Activated naive CD8-positive, alpha-beta T cell (primary cell): ENCODE measurements at regions not wholly inside any gene's neighbourhood (a gene's known extent, or its start where the extent isn't known, plus 50 kb on each side); places are given as distances from the start of the nearest gene placed in this dataset.

Experiments
- H3K27ac Mint-ChIP-seq: one replicate; pipeline ENCODE4 v1.8.0; 2021; ENCODE audit warnings: mixed read lengths
- H3K27me3 Mint-ChIP-seq: one replicate; pipeline ENCODE4 v1.8.0; 2021; ENCODE audit warnings: mixed read lengths
- H3K36me3 Mint-ChIP-seq: one replicate; pipeline ENCODE4 v1.8.0; 2021; ENCODE audit warnings: mixed read lengths
- H3K4me1 Mint-ChIP-seq: one replicate; pipeline ENCODE4 v1.8.0; 2021; ENCODE audit warnings: low read depth, mixed read lengths
- H3K4me3 Mint-ChIP-seq: one replicate; pipeline ENCODE4 v1.8.0; 2021; ENCODE audit warnings: mild to moderate bottlenecking, mixed read lengths
- H3K9me3 Mint-ChIP-seq: one replicate; pipeline ENCODE4 v1.8.0; 2021; ENCODE audit warnings: low read depth, mixed read lengths

GRCh38 chr12:115771065-115771464 is 506.4 kb downstream of the MED13L start:
- H3K27ac Mint-ChIP-seq, result no peak overlapping the region
- peaks cover 3% of the 10 kb centered on the region for H3K9me3 Mint-ChIP-seq
- H3K4me3 Mint-ChIP-seq, result no peak overlapping the region
- H3K27me3 Mint-ChIP-seq, result peaks cover 4% of the 10 kb centered on the region
- H3K36me3 Mint-ChIP-seq, result no peaks in the 10 kb centered on the region
- H3K4me1 Mint-ChIP-seq, result no peaks in the 10 kb centered on the region

GRCh38 chr12:115770643-115771042 is 506.9 kb downstream of the MED13L start:
- Mint-ChIP-seq H3K4me3 (no peak overlapping the region), H3K27me3 (peaks cover 5% of the 10 kb centered on the region), H3K36me3 (no peaks in the 10 kb centered on the region), H3K9me3 (peaks cover 3% of the 10 kb centered on the region), H3K27ac (no peak overlapping the region), H3K4me1 (no peaks in the 10 kb centered on the region)

GRCh38 chr12:115767916-115768315 is 509.6 kb downstream of the MED13L start:
- no peaks in the 10 kb centered on the region for H3K36me3 Mint-ChIP-seq
- H3K27ac Mint-ChIP-seq, result no peak overlapping the region
- H3K27me3 Mint-ChIP-seq, result peaks cover 7% of the 10 kb centered on the region

GRCh38 chr12:115763982-115764621 is 513.4 kb downstream of the MED13L start:
- H3K27ac Mint-ChIP-seq, result no peak overlapping the region
- H3K9me3 Mint-ChIP-seq, result peaks cover 3% of the 10 kb centered on the region
- H3K4me1 Mint-ChIP-seq, result no peaks in the 10 kb centered on the region
- H3K27me3 Mint-ChIP-seq, result peaks cover 9% of the 10 kb centered on the region
- H3K36me3 Mint-ChIP-seq, result no peaks in the 10 kb centered on the region
- H3K4me3 Mint-ChIP-seq, result no peak overlapping the region

More at GRCh38 chr12:115767916-115768315, 509.6 kb downstream of the MED13L start:
- no peaks in the 10 kb centered on the region for H3K4me1 Mint-ChIP-seq
- H3K9me3 Mint-ChIP-seq, result peaks cover 3% of the 10 kb centered on the region
- no peak overlapping the region for H3K4me3 Mint-ChIP-seq

- Mint-ChIP-seq H3K27ac (no peak overlapping the region), H3K27me3 (peaks cover 9% of the 10 kb centered on the region), H3K36me3 (no peaks in the 10 kb centered on the region), H3K9me3 (peaks cover 3% of the 10 kb centered on the region), H3K4me3 (no peak overlapping the region), H3K4me1 (no peaks in the 10 kb centered on the region)
These were observed 514.1 kb downstream of the MED13L start for GRCh38 chr12:115763376-115763775.

GRCh38 chr12:115762936-115763335 is 514.6 kb downstream of the MED13L start:
- Mint-ChIP-seq H3K4me1 (no peaks in the 10 kb centered on the region), H3K27ac (no peak overlapping the region), H3K4me3 (no peak overlapping the region), H3K9me3 (peaks cover 3% of the 10 kb centered on the region), H3K36me3 (no peaks in the 10 kb centered on the region), H3K27me3 (peaks cover 9% of the 10 kb centered on the region)

- Mint-ChIP-seq H3K27me3 (peaks cover 9% of the 10 kb centered on the region), H3K4me3 (no peak overlapping the region), H3K27ac (no peak overlapping the region), H3K9me3 (no peaks in the 10 kb centered on the region), H3K36me3 (no peaks in the 10 kb centered on the region), H3K4me1 (no peaks in the 10 kb centered on the region)
These were observed 515.7 kb downstream of the MED13L start for GRCh38 chr12:115761784-115762183.

GRCh38 chr12:115760231-115760630 is 517.3 kb downstream of the MED13L start:
- Mint-ChIP-seq H3K4me1 (no peaks in the 10 kb centered on the region), H3K9me3 (no peaks in the 10 kb centered on the region), H3K36me3 (no peaks in the 10 kb centered on the region), H3K4me3 (no peak overlapping the region), H3K27ac (no peak overlapping the region), H3K27me3 (peaks cover 5% of the 10 kb centered on the region)

GRCh38 chr12:115758877-115759620 is 518.4 kb downstream of the MED13L start:
- H3K4me3 Mint-ChIP-seq, result no peak overlapping the region

GRCh38 chr12:115758183-115758582 is 519.3 kb downstream of the MED13L start:
- H3K4me3 Mint-ChIP-seq, result no peak overlapping the region
- no peak overlapping the region for H3K27ac Mint-ChIP-seq
- H3K9me3 Mint-ChIP-seq, result no peaks in the 10 kb centered on the region
- no peaks in the 10 kb centered on the region for H3K4me1 Mint-ChIP-seq
- H3K36me3 Mint-ChIP-seq, result no peaks in the 10 kb centered on the region
- H3K27me3 Mint-ChIP-seq, result peaks cover 8% of the 10 kb centered on the region

More at GRCh38 chr12:115758877-115759620, 518.4 kb downstream of the MED13L start:
- H3K36me3 Mint-ChIP-seq, result no peaks in the 10 kb centered on the region
- peaks cover 8% of the 10 kb centered on the region for H3K27me3 Mint-ChIP-seq
- no peak overlapping the region for H3K27ac Mint-ChIP-seq
- H3K9me3 Mint-ChIP-seq, result no peaks in the 10 kb centered on the region
- H3K4me1 Mint-ChIP-seq, result no peaks in the 10 kb centered on the region

GRCh38 chr12:115756804-115757203 is 520.7 kb downstream of the MED13L start:
- H3K27me3 Mint-ChIP-seq, result peaks cover 10% of the 10 kb centered on the region
- no peaks in the 10 kb centered on the region for H3K9me3 Mint-ChIP-seq
- H3K4me1 Mint-ChIP-seq, result no peaks in the 10 kb centered on the region
- H3K4me3 Mint-ChIP-seq, result no peak overlapping the region
- H3K27ac Mint-ChIP-seq, result no peak overlapping the region
- no peaks in the 10 kb centered on the region for H3K36me3 Mint-ChIP-seq

- no peak overlapping the region for H3K4me3 Mint-ChIP-seq
- H3K36me3 Mint-ChIP-seq, result no peaks in the 10 kb centered on the region
- H3K27ac Mint-ChIP-seq, result no peak overlapping the region
- H3K9me3 Mint-ChIP-seq, result no peaks in the 10 kb centered on the region
- peaks cover 10% of the 10 kb centered on the region for H3K27me3 Mint-ChIP-seq
- H3K4me1 Mint-ChIP-seq, result no peaks in the 10 kb centered on the region
These were observed 521.2 kb downstream of the MED13L start for GRCh38 chr12:115756271-115756670.

GRCh38 chr12:115755725-115756085 is 521.8 kb downstream of the MED13L start:
- Mint-ChIP-seq H3K36me3 (no peaks in the 10 kb centered on the region), H3K4me3 (no peak overlapping the region), H3K4me1 (no peaks in the 10 kb centered on the region), H3K9me3 (no peaks in the 10 kb centered on the region), H3K27me3 (peaks cover 7% of the 10 kb centered on the region), H3K27ac (no peak overlapping the region)

GRCh38 chr12:115755061-115755724 is 522.3 kb downstream of the MED13L start:
- no peaks in the 10 kb centered on the region for H3K9me3 Mint-ChIP-seq
- no peaks in the 10 kb centered on the region for H3K36me3 Mint-ChIP-seq
- no peak overlapping the region for H3K27ac Mint-ChIP-seq
- peaks cover 7% of the 10 kb centered on the region for H3K27me3 Mint-ChIP-seq
- H3K4me3 Mint-ChIP-seq, result no peak overlapping the region
- no peaks in the 10 kb centered on the region for H3K4me1 Mint-ChIP-seq

GRCh38 chr12:115752913-115753726 is 524.4 kb downstream of the MED13L start:
- H3K27ac Mint-ChIP-seq, result no peak overlapping the region
- peaks cover 7% of the 10 kb centered on the region for H3K27me3 Mint-ChIP-seq
- H3K4me3 Mint-ChIP-seq, result no peak overlapping the region
- H3K4me1 Mint-ChIP-seq, result no peaks in the 10 kb centered on the region
- no peaks in the 10 kb centered on the region for H3K36me3 Mint-ChIP-seq
- no peaks in the 10 kb centered on the region for H3K9me3 Mint-ChIP-seq
